Muscle of back (tissue), 3 donors: ENCODE measurements at regions not wholly inside any gene's neighbourhood (a gene's known extent, or its start where the extent isn't known, plus 50 kb on each side); places are given as distances from the start of the nearest gene placed in this dataset.

Experiments
- DNase-seq, 3 donors: peaks; one replicate each; pipeline versions ENCODE4 v3.0.0 to v3.0.0-alpha.2; 2013

- no peak for DNase-seq
Measured at GRCh38 chr18:67875060-67875459, 358.5 kb upstream of the DSEL start.

- no peak for DNase-seq
Measured at GRCh38 chr18:67865400-67865799, 348.9 kb upstream of the DSEL start.

GRCh38 chr18:67864677-67865340 lies 348.3 kb upstream of the DSEL start:
- peak in 1 of 3 donors; percentile 80 for DNase-seq

GRCh38 chr18:67862069-67862468 lies 345.5 kb upstream of the DSEL start:
- DNase-seq, result no peak

GRCh38 chr18:67854340-67854739 lies 337.8 kb upstream of the DSEL start:
- DNase-seq, result no peak

- DNase-seq, result no peak
Measured at GRCh38 chr18:67846422-67847098, 330.0 kb upstream of the DSEL start.

GRCh38 chr18:67845035-67845434 lies 328.5 kb upstream of the DSEL start:
- DNase-seq, result no peak

- no peak for DNase-seq
Measured at GRCh38 chr18:67840379-67840778, 323.9 kb upstream of the DSEL start.

- no peak for DNase-seq
Measured at GRCh38 chr18:67818432-67818831, 301.9 kb upstream of the DSEL start.

- DNase-seq, result no peak
Measured at GRCh38 chr18:67815280-67815679, 298.8 kb upstream of the DSEL start.

GRCh38 chr18:67813380-67814028 lies 297.0 kb upstream of the DSEL start:
- no peak for DNase-seq

- DNase-seq, result no peak
Measured at GRCh38 chr18:67805261-67805660, 288.7 kb upstream of the DSEL start.

- DNase-seq, result peak in 2 of 3 donors; percentile 22 to 45
Measured at GRCh38 chr18:67794521-67794920, 278.0 kb upstream of the DSEL start.

- no peak for DNase-seq
Measured at GRCh38 chr18:67790527-67790926, 274.0 kb upstream of the DSEL start.

- no peak for DNase-seq
Measured at GRCh38 chr18:67789165-67789545, 272.6 kb upstream of the DSEL start.

GRCh38 chr18:67788310-67789164 lies 272.0 kb upstream of the DSEL start:
- peak in 2 of 3 donors; percentile 22 to 74 for DNase-seq

- peak in 1 of 3 donors; percentile 85 for DNase-seq
Measured at GRCh38 chr18:67783196-67783946, 266.9 kb upstream of the DSEL start.

- no peak for DNase-seq
Measured at GRCh38 chr18:67778016-67778415, 261.5 kb upstream of the DSEL start.

- peak; percentile 16 to 52 (median 28) for DNase-seq
Measured at GRCh38 chr18:67776929-67777328, 260.4 kb upstream of the DSEL start.

GRCh38 chr18:67771271-67771670 lies 254.8 kb upstream of the DSEL start:
- DNase-seq, result peak in 1 of 3 donors; percentile 52

- DNase-seq, result no peak
Measured at GRCh38 chr18:67770520-67770919, 254.0 kb upstream of the DSEL start.
